ENCODE measurements at regions not wholly inside any gene's neighbourhood (a gene's known extent, or its start where the extent isn't known, plus 50 kb on each side); places are given as distances from the start of the nearest gene placed in this dataset.

DNA sequence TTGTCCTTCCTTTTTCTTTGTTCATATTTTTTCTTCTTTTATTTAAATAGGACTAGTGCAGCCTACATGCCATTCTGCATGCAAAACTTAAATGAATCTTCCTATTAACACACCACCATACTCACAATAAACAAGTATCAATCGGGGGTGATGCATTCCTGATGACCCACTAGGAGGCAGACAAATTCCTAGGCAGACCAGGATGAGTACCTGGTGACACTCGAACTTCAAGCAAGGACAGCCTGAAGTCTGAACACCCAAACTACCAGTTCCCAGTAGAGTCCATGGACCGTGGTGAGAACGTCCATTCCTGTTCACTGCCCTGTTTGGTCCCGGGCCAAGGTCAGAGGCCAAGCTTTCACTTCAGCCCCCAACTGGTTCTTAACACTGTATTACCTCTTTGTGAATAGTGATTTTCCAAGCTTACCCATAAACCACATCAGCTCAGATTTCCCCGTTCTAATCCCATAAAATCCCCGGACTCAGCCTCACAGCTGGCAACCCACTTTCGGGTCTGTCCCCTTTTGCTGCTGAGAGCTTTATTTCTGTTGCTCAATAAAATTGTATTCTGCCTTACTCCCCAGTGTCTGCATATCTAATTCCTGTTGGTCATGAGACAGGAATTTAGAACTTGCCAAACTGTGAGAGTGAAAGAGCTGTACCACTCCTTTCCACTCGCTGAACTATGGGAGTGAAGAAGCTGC, 1286.6 kb downstream of the FSTL5 start:
- no peak for DNase-seq

DNA sequence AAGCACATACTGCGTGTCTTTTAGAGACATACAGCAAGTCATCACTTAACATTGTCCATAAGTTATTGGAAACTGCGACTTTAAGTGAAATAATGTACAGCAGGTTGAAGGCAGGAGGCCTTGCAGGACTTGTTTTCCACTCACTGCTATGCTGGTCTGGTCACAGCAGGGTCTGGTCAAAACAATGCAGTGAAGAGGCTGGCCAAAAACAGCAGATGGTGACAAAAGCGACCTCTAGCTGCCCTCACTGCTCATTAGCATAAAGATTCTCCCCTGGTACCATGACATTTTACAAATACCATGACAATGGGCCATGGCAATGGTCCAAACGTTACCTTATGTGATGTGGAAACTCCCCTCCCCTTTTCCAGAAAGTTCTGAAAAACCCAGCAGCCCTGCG, 1283.6 kb downstream of the FSTL5 start:
- DNase-seq, result no peak

DNA sequence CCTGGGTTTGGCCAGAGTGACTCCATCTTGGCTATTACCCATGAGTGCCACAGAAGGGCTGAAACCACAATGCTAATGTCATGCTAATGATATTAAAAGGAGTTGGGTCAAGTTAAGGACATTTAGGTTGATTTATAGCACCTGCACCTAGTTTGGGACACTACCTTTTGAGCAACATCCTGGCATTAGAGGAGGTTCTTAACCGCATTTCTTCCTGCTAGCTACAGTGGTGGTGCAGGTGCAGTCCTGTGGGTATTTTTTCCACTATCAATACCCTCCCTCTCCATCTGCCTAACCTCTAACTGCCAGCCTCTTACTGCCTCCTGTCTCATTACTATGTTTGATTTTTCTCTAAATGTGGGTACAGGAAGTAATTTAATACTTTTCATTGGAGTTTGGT, 1276.1 kb downstream of the FSTL5 start:
- DNase-seq, result no peak

DNA sequence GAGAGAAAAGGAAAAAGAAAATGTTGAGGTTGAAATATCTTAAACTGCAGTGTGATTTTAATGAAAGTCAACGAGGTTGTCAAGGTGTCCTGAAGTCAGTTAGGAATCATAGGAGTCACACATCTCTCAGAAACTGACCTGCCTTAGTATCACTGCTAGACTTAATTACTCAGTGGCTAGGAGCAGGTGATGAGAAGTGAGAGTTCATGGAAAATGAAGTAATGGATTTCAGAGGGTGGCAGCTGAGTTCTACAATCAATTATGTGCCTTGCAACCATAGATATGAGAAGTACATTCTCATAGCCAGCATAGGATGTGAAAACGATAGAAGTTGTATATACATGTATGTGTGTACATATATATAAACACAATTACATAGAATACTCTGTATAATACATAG, 1269.7 kb downstream of the FSTL5 start:
- no peak for DNase-seq

DNA sequence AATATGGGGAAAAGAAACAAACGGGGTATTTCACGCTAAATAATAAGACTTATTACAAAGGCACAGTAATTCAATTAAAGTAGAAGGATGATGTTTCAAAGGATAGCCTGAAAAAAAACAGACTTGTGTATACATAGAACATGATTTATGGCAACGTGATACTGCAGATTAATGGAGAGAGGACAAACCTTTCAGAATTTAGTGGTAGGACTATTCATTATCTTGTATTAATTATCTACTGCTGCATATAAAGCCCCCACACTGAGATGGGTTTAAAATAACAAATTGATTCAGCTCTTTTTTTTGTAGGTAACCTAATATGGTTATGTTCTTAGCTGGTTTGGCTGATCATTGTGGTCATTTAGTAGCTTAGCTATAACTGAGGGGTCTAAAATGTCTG, 1269.0 kb downstream of the FSTL5 start:
- DNase-seq, result no peak

DNA sequence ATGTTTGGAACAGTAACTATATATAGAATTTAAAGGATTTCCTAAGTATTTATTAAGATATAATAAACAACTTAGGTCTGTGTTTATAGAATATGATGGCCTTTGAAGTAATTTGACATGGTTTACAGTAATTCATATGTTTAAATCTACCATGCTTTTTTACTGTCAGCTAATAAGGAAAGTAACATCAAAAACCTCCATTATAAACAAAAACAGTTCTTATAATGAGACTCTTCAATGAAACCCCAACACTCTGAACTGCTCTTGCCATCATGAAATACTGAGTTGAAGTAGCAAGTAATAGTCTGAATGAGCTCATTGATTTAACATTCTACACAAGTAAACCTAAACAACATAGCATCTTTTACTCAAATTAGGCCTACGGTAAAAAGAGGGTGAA, 1236.5 kb downstream of the FSTL5 start:
- no peak for DNase-seq

DNA sequence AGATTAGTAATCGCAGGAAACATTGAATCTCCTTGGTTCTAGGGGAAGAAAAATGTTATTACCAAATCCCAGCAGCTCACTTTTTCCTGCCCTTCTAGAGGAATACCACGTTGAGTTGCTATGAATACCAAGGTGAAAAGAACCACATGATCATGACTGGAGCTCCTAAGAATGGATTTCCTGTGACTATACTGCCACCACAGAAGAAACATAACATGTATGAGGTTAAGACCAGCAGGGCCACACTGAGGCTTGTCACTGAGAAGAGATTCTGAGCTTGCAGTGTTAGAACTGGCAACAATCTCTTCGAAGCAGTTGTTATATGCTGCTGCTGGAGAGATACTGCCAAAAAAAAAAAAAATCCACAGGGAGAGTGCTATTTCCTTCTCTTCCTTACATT, 1235.3 kb downstream of the FSTL5 start:
- DNase-seq, result no peak

DNA sequence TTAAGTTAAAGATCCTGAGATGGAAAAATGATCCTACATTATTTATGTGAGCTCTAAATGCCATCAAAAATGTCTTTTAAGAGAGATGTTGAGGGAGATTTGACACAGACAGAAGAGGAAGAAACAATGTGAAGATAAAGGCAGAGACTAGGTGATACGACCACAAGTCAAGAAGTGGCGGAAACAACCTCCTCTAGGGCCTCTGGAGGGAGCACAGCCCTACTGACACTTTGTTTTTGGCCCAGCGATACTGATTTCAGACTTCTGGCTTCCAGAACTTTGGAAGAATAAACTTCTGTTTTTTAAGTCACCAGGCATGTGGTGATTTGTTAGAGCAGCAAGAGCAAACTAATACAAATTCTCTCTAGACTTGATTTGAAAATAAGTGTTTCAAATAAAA, 1216.1 kb downstream of the FSTL5 start:
- DNase-seq, result no peak

DNA sequence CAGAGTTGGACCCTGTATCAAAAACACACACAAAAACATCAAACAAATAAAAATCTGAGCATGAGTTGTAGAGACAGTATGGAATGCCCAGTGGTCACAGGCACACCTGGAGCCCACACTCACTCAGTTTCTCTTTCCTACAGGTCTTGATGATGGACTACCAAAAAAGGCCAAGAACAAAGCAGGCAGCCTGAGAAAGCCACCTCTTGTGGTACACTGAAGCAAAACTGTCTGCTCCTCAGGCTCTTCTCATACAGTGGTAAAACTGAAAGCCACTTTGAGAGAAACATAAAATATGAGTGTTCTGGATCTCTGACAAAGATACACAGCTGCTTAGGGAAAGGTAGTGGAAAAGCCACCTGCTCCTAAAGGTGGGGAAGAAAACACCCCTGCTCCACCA, 1206.9 kb downstream of the FSTL5 start:
- no peak for DNase-seq

DNA sequence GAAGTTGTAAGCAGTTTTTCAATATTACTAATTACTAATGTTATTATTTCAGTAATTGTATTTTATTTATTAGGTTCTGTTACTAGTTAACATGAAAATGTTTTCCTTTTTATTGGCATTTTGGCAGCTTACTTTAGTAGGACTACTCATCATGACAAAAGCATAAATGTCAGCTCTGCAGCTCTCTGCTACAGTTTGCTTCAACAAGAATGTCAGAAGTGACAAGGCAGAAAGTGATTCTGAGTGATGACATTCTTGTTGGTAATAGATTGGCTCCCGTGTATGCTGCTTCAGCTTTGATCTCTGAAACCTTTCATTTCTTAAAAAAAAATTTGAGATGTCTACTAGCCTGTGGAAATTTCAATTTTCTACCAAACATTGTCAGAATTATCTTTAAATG, 1193.9 kb downstream of the FSTL5 start:
- no peak for DNase-seq

DNA sequence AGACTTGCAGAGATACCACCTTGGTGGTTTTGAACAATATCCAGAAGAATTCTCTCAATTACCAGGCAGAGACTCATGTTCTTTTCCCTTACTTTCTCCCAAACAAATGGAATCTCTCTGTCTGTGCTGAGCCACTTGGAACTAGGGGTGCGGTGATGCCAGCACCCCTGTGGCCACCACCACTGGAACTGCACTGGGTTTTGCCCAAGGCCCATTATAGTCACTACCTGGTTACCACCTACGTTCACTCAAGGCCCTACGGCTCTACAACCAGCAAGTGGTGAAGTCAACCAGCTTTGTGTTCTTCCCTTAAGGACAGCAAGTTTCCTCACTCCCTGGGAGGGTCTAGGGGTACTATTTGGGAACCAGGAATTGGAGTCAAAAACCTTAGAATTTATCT, 1183.7 kb downstream of the FSTL5 start:
- no peak for DNase-seq

DNA sequence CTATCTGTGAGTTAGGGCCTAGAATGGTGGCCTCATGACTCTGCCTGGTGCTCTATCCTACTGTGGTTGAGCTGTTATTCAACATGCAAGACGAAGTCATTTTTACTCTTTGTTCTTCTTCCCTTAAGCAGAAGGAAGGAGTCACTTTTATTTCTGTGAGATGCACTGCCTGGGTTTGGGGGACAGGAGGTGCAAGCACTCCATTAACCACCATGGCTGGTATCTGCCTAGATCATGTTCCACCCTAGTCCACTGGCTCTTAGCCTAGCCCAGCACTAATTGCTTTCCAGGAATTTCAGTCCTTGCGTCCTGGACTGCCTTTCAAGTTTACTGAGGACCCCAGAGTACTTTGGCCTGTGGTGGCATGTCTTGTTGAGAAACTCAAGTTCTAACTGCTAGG, 1182.7 kb downstream of the FSTL5 start:
- no peak for DNase-seq

DNA sequence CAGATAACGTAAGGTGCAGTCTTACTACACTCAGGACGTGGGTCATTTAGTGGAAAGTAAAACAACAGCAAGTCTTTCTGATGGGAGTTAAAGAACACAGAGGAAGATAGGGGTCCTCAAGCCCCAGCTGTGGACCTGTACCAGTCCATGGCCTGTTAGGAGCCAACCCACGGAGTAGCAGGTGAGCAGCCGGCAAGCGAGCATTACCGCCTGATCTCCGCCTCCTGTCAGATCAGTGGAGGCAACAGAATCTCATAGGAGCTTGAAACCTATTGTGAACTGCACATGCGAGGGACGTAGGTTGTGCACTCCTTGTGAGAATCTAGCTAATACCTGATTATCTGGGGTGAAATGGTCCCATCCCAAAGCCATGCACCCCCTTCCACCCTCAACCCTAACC, 1180.8 kb downstream of the FSTL5 start:
- DNase-seq, result no peak

DNA sequence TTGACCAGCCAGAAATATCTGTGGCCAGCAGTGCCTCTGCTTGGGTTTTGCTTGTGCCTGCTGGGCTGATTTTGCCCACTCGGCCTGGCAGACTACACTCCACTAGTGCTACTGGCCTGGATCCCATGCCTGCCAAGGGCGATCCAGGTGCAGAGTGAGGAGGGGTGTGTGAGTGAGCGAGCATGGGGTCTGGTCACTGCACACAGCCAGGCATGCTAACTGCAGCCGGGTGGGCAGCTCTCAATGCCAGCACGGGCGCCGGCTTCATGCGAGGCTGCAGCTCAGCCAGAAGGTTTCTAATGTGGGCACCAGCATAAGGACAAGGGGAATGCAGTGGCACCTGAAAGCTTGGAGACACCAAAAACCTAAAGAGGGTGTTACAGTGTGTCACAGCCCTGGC, 1161.4 kb downstream of the FSTL5 start:
- DNase-seq, result no peak

DNA sequence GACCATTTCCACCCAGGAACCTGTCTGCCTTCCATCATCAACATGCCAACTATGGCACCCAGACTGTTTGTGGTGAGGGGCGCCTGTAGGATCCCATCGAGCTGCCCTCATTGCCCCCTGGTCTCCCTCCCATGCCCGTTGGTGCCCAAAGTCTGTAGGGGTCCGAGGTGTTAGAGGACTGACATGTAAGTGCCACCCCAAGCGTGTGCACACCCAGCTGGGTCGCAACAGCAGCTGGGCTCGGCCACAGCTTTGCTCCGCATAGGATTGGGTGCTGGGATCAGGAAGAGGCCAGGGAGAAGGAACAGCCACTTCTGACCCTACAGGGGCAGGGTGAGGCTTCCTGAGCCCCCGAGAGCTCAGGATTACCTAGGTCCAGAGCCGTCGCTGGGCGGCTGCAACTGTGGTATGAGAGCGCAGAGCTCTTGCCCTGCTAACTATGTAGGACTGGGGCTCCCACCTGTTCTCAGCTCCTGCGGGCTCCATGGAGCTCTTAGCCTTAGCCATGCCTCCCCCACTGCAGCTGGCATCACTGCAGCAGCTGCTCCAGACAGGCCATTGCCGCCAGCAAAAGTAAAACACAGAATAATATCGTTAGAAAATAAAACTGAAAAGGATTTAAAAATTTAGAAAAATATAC, 1160.3 kb downstream of the FSTL5 start:
- DNase-seq, result no peak

DNA sequence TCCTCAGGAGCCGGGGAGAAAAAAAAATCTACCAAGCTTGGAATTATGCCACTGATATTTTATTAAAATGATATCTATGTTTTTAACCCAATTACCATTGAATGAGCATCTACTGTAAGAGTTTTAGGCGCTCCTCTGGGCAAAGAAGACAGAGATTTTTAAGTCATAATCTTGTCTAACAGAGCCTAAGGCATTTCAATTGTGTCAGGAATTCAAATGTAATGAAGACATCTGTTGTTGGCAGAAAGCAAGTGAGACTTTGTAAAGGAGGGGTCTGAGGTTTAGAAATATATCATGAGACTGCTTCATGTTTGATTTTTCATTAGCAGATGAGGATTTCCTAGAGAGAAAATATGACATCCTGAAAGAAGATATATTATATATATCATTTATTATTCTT, 1158.1 kb downstream of the FSTL5 start:
- no peak for DNase-seq

DNA sequence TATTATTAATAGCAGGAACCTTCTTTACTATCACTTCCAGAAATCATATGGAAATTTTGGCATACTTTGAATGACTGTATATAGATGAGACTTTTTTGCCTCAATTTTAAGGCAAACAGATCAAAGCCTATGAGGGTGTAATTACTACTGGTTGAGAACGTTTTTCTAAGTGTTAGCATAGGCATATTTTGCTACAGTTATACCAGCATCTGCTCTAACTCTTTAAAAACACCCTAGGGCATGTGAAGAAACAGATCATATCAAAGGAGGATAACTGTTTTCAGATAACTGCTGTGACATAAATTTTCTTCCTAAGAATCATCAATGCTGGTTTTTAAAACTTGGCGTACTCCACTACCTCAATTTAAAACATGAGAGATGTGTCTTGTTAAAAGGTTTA, 1155.3 kb downstream of the FSTL5 start:
- no peak for DNase-seq

DNA sequence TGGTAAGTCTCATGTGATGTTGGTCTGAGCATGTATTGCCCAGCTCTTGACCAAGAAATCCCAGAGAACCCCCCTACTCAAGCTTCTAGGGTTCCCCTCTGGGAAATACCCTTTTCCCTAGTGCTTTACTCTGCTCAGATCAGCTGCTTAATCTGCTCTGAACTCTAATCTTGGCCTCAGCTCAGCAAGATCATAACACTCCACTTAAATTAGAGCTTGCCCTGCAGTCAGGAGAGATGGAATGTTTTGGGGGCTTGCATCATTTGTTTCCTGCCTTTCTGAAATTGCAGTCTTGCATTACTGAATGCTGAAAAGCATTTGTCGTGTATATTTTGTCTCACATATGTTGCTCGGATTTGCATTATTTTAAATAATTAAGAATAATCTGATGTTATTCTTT, 1153.6 kb downstream of the FSTL5 start:
- no peak for DNase-seq

All from activated CD4-positive, alpha-beta T cell treated with anti-CD3 and anti-CD28 coated beads, Interleukin-10, Interleukin-2, amounts not matched to agents 100 ng/mL and 50 ng/mL, durations not matched to agents 16 hours and 8 hours (primary cell).